HG02623 (cell line): ENCODE measurements at regions not wholly inside any gene's neighbourhood (a gene's known extent, or its start where the extent isn't known, plus 50 kb on each side); places are given as distances from the start of the nearest gene placed in this dataset.

ENCODE experiments used
- ATAC-seq: cut with Tn5 transposase; IDR thresholded peaks from one replicate; pipeline ENCODE4 v1.9.1; 2021; ENCODE audit warnings: moderate library complexity; ENCODE audit not compliant: unreplicated experiment

- ATAC-seq, result no peak
Measured at GRCh38 chr5:34480810-34481528, 175.2 kb upstream of the RAI14 start.

DNA sequence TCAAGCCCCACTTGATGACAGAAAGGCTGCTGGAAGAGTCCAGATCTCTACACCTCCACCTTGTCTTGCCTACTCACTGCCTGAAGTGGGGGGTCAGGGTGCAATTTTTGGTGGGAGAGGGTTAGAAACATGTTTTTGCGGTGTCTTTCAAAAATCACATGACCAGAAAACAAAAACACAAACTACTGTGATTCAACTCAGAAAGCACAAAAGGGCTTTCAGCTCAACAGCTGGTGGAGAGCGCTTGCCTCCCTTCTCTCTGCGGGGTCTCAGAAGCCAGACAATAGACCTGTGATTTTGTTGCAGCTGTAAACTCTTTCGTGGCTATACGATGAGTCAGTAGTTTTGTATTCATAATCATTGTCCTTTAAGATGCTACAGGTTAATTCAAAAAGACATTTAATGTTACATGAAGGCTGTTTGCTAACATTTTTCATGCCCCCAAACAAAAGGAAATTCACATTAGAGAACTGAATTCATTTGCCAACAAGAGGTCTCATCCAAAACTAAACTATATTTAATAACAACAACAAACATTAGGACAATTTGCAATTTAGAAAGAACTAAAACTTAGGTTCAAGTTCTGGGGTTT, 172.6 kb upstream of the RAI14 start:
- ATAC-seq, result no peak

DNA sequence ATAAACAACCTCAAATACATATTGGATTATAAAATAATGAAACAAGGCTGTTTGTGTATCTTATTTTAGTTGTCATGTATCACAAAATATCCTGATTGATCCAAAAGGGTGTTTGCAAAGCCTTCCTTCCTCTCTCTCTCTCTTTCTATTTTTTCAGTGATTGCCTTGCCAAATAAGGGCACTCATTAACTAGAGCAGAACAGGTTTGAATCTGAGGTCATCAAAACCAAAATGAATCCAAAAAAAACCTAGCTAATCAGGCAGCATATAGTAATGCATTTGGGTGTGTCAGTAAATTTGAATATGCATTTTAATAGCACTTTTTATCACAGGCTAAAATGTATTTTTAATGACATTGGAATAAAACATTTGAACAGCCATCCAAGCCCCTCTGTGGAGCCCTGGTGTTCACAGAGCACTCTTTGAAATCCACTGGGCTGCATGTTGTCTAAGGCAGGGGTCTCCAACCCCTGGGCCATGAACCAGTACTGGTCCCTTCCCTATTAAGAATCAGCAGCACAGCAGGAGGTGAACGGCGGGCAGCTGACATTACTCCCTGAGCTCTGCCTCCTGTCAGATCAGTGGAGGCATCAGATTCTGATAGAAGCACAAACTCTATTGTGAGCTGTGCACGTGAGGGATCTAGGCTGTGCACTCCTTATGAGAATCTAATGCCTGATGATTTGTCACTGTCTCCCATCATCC, 171.8 kb upstream of the RAI14 start:
- ATAC-seq, result no peak

GRCh38 chr5:34485768-34486030, 170.4 kb upstream of the RAI14 start:
- ATAC-seq, result no peak

DNA sequence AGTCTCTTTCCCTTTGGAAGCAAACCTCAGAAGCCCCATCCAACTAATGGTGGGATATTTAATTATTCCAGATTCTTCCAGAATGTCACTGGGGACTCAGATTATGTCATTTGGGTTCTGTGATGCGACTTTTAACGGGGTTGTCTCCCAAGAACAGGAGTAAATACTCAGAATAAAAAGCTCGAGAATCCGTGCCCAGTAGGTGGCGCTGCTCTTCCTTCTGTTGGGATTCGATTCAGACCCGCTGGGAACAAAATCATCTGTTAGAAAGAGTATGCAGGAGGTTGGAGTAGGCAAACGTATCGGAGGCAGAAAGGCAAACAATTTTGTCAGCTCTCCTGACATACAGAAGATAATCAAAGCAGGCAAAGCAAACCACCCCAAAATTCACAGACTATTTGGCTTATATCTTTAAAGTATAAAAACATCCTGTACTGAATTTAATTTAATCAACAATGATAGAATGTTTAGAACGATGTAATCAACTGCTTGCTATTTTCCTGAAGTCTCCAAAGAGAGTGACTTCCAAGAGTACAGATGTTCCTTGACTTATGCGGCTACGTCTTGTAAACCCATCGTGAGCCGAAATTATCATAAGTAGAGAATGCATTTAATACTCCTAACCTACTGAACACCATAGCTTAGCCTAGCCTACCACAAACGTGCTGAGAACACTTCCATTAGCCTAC, 169.8 kb upstream of the RAI14 start:
- ATAC-seq, result no peak

- no peak for ATAC-seq
Measured at GRCh38 chr5:34486849-34487158, 169.3 kb upstream of the RAI14 start.

DNA sequence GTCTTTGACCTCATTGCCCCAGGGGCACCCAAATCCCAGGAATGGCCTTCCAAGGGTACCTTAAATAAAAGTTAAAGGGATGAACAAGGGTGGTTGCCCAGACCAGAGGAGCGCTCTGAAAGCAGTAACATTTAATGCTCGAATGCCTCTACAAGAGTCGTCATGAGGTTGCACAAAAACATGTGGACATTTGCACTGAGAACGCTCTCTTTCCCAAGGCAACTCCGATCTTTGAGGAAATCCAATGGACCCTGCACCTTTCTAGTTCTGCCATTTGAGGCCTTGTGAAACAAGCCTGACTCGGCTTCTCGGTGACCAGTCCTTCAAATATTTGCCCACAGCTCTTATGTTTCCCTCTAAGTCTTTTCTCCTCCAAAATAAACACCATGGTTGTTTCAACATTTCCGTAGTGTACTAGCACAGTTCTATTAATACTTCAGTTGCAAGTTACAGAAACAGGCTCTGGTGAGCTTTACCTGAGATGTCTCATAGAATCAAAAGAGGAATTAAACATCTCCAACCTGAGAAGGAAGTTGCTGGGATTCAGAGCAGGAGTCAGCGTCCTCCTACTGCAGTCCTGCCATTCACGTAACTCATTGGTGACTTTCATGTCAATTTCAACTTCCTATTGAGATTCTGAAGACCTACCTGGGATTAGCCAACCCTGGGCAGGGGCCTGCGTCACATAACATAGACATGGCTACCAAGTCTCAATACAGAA, 168.8 kb upstream of the RAI14 start:
- no peak for ATAC-seq

DNA sequence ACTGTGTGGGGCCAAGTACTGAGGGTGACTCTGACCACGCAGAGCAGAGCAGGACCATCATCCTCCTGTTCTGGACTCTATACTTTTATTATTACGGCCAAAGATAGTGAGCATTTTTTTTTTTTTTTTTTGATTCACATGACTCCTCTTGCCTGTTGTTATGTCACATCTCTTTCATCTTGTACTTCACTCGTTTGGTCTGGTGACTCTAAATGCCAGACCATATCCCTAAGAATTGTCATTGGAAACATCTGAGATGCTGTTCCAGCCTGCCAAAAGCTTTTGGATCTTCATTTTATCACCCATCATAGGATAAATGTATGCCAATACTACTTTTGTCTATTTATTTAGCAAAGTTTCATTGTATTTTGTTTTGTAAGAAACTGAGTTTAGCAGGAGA, 168.2 kb upstream of the RAI14 start:
- no peak for ATAC-seq

DNA sequence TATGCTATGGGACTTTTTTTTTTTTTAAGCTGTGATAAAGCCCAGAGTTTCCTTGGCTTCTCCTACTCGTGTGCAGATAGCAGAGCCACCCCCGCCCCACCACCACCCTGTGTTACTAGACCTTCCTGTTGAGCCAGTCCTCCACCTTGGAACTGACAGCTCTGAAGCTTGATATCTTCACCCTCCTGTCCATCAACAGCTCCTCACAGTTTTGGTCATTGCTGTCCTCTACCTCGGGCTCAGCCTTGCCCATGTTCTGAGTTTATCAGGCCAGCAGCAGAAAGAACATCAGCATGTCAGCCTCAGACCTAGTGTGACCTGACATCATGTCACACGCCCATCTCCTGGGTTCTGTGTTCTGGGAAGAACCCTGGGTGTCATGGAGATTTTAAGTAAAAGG, 167.1 kb upstream of the RAI14 start:
- ATAC-seq, result no peak

- ATAC-seq, result no peak
Measured at GRCh38 chr5:34490506-34491250, 165.4 kb upstream of the RAI14 start.

GRCh38 chr5:34491251-34491620, 164.9 kb upstream of the RAI14 start:
- ATAC-seq, result no peak

DNA sequence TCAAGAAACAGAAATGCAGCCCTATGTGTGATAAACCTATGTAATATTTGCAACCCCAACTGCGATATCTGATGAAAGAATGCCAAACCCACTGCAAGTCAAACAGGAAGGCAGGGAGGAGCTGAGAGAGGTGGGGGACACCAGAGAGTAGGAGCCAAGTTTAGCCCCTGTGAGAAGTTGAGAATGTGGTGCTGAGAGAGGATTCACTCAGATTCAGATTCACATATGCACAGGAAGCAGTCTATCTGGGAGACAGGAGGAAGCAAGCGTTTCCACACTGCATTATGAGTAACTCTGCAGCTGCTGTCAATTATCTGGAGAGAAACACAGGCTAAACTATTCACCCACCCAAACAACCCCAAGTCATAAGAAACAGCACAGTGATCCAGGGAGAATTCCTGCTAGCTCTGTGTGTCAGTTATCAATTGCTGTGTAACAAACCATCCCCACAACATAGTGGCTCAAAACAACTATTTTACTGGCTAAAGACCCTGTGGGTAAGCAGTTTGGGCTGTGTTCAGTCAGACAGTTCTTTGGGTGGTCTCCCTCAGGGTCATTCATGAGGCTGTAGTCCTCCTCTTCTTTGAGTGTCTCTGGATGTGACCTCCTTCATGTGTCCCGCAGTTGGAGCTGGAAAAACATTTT, 161.9 kb upstream of the RAI14 start:
- ATAC-seq, result no peak

- no peak for ATAC-seq
Measured at GRCh38 chr5:34495178-34495577, 160.9 kb upstream of the RAI14 start.

GRCh38 chr5:34496260-34496691, 159.9 kb upstream of the RAI14 start:
- no peak for ATAC-seq

DNA sequence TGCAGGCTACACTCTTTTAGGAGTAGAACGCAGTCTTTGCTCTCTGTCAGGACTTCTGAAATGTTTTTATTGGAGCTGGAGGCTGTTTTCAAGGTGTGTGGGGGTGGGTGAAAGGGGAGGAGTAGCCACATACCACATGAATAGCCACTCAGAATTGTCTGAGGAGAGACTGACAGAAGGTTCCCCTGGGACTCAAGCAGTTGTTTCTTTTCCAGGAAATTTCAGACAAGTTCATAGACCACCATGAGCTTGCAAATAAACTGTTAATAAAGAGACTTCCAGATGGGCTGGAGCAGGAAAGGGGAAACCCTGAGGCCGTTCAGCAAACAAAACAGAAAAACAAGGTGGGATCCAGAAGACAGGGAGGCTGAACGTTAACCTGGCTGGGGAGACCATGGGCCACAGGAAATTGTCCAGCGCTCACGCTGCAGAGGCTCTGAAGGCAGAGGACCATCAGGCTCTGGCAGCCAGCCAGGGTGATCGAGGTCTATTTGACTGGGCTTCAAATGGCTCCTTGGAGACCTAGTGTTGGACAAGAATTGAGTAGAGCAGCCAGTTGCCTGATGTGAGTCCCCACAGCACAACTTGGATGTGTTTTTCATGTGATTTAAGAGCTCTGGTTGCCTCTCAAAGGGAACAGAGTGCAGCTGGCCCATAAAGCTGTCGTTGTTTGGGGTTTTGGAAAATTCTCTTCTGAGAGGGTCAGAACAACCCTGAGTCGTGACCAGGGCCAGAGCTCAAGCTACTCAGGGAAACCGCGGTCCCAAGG, 159.2 kb upstream of the RAI14 start:
- ATAC-seq, result no peak

DNA sequence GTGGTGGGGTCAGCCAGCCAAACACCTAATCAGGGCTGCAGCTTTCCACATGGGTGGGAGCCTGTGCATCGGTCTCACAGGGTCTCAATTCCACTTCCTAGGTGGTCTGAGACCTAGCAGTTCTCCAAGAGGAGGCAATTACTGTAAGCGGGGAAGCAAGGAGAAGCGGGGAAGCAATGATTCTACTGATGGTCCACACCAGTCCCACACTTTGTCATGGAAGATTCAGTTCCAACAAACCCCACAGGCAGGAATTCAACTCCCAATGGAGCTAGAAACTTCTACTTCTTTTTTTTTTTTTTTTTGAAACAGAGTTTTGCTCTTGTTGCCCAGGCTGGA, 158.7 kb upstream of the RAI14 start:
- no peak for ATAC-seq

- no peak for ATAC-seq
Measured at GRCh38 chr5:34498572-34498971, 157.6 kb upstream of the RAI14 start.

- ATAC-seq, result peak; percentile 92
Measured at GRCh38 chr5:34499001-34499734, 157.0 kb upstream of the RAI14 start.

GRCh38 chr5:34500236-34500847, 155.8 kb upstream of the RAI14 start:
- ATAC-seq, result no peak
